GM19324 (cell line): ENCODE measurements at regions not wholly inside any gene's neighbourhood (a gene's known extent, or its start where the extent isn't known, plus 50 kb on each side); places are given as distances from the start of the nearest gene placed in this dataset.

ENCODE experiments used
- ATAC-seq: cut with Tn5 transposase; IDR thresholded peaks from one replicate; pipeline ENCODE4 v1.9.1; 2021; ENCODE audit warnings: mild to moderate bottlenecking, moderate library complexity; ENCODE audit not compliant: unreplicated experiment, low FRiP score

DNA sequence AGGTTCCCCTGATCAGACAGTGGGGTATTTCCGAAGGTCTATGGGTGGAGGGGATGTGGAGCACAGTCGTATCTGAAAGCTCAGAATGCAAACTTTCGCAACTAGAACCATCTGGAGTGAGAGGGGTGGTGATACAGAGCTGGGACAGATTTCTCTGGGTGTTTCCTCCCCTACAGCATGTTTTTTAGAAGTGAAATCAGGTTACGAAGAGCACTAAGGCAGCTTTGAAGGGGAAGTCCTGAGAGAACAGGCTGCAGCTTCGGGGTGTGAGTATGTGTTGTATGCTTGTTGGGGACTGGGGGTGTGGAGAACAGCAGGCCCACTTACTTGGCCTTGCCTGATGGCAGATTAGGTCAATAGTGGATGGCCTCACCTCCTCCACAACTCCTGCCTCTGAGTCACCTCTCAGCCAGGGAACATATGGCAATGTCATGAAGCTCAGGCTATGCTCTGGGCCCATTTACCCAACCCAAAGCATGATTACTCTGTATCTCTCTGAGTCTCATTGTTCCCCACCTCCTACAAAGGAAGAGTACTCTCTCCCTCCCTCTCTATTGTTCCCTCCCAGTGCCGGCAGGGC is 107.2 kb upstream of the RASGRP1 start:
- ATAC-seq = peak; percentile 54

DNA sequence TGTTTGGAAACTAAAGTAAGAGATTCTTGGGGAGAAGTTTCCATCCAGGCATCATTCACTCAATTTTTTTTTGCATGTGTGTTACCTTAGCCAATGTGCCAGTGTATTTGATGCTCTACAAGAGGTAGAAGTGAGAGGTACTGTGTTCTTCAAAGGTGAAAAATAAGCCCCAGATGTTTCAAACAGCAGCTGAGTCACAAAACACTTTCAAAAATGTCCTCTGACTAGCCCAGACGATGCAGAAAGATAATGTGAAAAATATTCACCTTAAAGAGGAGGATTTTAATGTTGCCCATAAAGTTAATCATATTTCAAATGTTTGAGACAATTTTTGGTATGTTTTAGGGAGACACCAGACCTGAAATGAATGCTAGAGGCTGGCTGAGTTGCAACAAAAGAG is 107.7 kb upstream of the RASGRP1 start:
- ATAC-seq = no peak

DNA sequence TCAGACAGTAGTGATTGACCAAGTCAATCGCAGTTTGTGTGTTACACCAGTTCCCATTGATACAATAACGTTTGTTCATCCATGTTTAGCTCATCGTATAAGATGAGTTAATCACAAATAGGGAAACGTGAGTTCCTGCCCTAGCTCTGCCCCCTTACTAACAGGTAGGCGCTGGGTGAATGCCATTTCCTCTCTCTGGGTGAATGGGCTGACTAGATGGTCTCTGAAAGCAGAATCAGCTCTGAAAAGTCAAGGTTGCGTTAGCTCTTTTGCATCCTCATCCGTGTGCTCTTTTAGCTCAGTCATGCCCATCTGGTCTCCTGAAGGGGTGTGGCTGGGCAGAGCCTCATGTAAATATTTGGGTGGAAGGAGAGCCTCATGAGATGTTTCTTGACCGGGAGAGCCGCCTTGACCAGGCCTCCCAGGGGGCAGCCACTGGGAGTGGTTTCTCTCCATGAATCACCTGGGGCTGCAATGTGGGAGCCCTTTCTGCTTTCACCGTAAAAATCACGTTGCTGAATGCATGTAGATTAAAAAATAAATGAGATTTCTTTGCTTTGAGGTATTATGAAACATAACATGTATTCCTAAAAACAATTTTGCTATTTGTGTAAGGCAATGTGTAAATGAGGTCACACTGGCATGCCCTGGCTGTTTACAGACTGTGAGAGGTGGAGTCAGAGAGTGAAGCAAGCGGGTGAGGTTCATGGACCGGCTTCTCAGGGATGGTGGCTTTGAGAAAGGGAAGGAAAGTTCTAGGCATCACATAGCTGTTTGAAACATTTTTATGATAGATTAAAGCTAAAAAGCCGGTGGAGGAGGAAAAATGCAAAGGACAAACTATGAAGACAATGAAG is 108.4 kb upstream of the RASGRP1 start:
- peak; percentile 65 for ATAC-seq

DNA sequence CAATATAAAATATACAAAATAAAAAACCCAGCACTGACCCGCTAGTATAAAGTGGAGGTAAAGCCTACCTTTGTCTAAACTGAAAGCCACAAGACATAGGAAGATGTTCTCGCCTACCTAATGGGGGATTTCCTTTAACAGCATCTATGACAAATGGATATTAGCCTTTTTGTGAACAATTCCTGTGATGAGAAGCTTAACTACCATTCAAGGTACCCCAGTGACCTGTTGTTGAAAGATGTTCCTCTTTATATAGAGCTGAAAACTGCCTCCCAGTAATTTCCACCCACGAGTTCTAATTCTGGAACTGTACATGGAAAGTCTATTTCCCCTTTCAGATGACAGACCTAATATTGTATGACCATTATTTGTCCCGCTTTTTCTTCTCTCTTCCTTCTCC is 109.8 kb upstream of the RASGRP1 start:
- no peak for ATAC-seq

DNA sequence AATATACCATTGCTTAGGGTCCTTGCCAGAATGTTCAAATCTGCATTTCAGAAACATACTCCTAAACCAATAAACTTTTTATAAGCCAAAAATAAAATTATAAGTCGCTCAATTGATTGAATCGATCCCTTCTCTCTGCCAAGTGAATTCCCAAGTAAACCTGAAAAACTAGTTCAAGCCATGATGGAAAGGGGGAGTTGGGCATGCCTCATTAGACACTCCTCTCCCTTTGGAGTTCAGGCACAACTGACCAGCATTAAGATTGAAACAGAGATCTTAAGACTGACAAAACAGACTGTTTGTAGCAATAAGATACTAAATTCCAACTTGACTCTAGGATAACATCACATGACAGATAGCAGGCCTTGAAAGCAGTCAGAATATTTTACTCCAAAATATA is 113.7 kb upstream of the RASGRP1 start:
- no peak for ATAC-seq

DNA sequence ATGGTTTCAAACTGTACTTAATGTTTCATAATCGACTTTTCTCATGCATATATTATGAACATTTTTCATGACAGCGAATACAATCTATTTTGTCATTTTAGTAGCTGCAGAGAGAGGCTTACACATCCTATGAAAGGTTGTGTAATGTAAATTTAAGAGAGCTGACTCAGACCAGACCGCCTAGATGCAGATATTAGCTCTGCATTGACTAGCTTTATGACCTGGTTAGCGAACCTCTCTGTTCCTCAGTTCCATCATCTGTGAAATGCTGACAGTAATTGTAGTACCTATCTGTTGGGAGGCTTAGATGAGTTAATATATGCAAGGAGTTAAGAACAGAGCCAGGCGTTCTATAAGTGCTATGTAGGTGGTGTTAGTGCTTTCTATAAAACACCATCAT is 116.2 kb upstream of the RASGRP1 start:
- ATAC-seq = no peak

DNA sequence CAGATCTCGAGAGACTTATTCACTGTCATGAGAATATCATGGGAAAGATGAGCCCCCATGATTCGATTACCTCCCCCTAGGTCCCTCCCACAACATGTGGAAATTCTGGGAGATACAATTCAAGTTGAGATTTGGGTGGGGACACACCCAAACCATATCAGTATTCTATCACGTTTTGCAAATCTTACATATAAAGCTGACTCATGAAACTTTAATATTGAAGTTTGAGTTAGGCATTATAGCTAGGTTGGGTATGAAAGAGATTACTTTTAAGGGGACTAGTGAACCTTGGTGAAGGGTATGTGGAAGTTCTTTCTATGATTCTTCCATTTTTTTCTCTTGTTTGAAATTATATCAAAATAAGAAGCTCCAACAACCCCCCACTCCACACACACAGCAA is 117.7 kb upstream of the RASGRP1 start:
- ATAC-seq = no peak

DNA sequence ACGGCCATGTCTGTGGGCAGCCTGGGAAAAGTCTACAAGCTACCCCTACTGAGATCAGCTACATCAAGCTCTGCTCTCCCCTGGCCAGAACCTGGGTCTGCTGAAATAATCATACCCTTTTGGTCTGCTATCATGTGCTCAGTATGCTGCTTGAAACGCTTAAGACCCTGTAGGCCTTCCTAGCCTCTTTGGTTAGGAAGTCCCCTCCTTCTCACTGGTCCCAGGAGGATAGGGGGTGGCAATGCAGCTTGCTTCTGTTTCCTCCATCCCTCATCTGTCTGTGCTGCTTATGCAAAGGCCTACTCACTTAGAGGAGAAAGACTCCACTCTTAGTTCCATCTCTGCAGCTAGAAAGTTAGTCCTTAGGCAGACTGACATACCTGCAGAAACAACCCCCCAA is 118.2 kb upstream of the RASGRP1 start:
- ATAC-seq = no peak

DNA sequence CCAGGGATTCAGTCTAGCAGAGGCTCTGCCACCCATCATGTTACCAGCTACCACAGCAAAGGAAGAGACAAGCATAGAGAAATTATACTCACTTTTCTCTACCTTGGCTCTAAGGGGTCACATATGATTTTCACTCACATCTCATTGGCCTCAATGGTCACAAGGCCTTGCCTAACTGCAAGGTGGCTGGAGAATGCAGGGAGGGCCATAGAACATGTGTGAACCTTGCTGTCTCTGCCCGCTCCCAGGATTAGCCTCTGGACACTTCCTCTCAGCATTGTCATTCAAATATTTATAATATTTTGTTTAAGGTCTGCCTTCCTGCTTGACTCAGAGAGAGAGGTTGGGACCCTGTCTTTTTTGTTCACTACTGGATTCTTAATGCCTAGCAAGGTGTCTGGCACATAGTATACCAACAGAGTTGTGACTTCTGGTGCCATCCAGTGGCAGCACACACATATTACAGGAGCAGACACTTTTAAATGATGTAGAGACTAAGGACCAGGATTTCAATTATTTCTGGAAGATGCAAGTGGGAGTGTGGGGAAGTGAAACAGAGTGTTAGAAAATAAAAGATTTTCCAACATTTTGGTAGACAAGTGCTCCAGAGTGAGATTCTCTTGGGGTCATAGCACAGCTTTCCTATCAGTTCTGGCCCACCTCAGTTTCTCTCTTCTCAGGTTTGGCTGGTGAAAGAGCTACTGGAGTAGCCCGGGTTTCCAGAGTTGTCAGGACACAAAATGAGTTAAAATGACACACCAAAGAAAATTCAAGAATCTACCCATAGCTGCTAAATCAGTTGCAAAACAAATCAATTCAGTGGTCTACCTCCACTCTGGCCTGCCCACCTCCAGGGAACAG is 119.0 kb upstream of the RASGRP1 start:
- peak; percentile 69 for ATAC-seq

DNA sequence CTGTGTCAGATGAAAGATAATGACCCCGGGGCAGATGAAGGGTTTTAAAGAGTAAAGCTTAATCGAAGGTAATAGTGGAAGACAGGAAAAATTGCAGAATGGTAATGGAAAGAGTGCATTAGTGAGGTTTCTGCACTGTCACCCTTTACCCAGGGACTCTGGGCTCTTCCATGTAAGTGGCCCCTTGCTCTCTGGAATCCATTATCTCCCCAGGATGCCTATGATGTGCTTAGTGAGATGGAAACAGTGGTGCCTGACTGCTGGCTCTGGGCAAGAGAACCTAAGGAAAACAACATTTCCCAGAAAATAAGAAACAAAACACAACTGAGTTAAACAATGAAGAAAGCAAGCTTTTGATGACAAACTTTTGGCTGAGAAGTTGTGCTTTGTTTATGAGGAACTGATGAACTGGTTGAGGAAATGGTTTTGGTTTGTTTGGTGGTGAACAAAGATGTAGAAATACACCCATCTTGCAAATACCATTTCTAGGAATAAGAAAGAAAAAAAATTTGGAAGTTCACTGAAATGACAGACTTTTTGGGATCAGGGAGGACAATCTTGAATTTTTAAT is 119.9 kb upstream of the RASGRP1 start:
- ATAC-seq = no peak

DNA sequence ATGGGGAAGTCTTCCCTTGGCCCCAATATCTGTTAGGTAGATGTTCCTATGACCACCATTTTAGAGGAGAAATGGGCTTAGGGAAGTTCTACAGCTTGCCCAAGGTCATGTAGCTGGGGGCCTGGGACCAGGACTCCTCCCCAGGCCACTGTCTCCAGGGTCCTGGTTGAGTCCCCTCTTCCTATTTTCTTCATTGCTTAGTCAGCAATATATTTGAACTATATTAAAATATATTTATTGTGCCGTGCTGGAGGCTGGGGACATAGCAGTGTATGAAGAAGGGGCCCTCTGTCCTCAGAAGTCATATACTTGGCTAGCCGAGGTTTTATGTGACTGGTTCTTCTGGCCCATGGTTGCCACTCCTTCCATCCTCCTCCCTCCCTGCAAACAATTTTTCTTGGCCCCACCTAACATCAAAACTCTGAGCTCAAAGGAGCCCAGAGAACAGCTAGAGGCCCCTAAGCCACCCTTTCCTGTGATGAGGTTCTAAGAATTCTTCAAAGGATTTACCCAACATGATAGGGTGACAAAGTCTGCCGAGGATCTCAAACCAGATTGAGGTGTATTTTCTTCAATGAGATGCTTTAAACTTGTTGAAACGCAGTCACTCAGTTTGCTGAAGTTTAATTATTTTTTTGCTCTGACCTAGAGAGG is 121.2 kb upstream of the RASGRP1 start:
- no peak for ATAC-seq

DNA sequence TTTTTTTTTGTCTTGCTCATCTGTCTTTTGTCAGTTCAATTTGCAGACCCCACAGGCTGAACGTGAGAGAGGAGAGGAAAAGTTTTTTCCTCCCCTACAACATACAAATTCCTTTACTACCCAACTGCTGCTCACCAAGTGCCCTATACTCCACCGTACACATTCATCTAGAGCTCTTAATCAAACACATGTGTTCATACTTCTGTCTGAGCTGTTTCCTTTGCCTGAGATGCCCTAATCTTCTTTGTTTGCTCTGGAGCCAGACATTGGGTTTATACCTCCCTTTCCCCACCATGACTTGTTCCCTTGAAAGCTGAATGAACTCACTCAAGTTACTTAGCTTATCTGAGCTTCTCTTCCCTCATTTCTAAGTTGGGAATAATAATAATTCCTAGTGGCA is 122.7 kb upstream of the RASGRP1 start:
- no peak for ATAC-seq

DNA sequence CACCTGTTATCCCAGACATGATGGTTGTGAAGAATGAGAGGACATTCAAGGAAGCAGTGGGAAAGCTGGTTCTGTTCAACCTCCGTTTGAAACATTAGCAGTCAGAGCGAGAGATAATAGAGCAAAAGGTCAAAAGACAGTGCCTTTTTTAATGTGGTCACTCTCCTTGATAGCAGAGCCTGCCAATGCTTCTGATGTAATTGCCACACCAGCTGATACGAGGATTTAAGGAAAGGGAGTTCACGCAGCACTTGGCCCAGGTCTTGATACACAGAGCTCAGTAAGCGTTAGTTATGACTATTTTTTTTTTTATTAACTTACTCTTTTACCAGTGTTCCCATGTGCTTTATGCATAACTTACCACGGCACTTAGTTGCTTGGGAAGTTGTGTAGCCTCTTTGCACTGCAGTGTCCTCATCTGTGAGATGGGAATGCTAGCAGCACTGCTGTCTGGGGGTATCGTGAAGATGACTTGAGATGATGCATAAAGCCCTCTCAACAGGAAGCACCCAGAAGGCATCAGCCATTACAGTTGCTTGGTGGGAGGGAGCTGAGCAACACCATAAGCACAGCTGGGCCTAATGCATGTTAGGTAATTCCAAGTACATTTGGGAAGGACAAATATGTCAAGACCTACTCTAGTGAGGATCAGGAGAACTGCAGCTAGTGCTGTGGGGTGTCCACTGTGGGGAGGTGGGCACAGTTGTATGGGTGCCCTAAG is 123.3 kb upstream of the RASGRP1 start:
- ATAC-seq = no peak

DNA sequence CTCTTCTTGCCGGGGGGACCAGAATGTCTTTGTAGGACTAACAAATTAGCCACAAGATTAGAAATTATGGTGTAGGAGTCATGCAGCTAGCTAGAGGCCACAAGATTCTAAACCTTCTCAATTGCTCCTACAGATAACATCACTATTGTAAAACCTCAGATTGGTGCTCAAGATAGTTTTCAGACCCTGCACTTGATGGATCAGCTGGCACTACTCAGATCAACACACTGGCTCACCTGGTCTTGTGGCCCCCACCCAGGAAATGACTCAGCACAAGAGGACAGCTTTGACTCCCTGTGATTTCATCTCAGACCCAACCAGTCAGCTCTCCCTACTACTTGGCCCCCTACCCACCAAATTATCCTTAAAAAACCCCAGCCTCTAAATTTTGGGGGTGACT is 124.1 kb upstream of the RASGRP1 start:
- no peak for ATAC-seq

DNA sequence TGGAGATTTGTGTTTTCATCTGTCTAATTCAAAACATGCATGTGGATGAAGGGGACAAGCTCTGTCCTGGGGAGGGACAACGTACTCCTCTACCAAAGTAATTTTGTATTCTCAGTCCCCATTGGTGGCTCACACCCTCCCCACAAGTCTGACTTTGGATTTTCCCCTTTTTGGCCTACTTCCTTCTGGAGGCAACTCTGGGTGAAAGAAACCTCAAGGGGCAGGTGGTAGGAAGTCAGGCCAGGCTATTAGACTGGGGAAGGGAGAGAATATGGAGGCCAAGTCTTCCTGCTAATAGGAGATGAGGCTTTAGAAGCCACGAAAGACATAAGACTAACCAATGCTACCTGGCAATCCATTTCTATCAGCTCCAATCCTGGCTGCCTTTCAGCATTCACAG is 124.9 kb upstream of the RASGRP1 start:
- no peak for ATAC-seq

DNA sequence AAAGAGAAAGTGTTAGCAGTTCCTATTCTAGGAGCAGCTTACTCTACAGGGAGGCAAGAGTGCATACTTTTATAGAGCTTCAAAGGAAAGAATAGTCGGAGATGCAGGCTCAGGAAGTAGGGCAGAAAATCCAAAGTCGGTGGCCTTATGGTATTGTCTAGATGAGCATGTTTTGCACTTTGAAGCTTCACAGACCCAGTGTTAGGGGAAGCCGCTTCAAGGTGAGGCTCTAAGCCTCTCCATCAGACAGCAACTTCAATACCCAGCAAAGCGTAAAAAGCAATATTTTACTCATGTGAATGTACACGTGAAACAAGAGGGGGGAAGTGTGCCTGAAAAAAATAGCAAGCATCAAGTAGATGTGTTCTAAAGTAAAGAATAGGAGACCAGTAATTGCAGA is 125.6 kb upstream of the RASGRP1 start:
- no peak for ATAC-seq

DNA sequence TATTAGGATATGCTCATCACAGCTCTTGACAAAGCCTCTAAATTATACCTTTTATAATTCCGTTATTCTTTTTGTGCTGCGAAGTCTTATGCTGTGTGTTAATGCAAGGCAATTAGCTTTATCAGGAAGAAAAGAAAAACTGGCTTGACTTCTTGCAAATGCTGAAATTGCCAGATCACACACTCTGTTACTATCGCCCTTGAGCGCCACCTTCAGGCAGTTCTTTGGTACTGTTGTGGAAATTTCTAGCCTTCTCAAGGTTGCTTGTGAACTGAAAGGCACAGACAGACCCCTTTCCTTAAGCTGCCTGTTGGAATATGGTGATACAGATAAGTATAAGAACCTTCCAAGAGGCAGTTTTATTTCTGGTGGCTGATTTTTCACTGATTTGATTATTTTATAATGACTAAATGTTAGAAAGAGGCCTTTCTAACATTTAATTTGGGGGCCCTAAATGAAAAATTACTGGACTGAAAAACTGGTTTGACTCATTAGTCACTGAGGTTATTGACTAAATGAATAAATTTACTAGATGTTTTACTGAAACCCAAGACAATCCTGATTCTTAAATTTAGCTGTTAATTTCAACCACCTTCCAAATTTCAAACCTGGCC is 126.2 kb upstream of the RASGRP1 start:
- ATAC-seq = no peak

DNA sequence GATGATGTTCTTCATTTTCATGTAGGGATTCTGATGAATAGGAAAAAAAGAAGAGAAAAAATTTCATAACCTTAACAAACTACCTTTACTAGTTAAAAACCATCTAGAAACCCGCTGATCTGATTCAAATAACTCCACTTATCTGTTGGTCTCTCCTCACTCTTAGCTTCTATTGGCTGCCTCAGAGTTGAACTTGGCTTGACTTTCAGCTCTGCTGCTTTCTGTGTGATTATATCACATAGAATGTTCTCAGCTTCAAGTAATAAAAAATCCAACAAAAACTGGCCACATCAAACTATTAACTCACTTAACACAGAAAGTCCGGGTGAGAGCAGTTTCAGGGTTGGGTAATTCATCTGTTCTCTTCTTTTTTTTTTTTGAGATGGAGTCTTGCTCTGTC is 126.8 kb upstream of the RASGRP1 start:
- ATAC-seq = no peak

DNA sequence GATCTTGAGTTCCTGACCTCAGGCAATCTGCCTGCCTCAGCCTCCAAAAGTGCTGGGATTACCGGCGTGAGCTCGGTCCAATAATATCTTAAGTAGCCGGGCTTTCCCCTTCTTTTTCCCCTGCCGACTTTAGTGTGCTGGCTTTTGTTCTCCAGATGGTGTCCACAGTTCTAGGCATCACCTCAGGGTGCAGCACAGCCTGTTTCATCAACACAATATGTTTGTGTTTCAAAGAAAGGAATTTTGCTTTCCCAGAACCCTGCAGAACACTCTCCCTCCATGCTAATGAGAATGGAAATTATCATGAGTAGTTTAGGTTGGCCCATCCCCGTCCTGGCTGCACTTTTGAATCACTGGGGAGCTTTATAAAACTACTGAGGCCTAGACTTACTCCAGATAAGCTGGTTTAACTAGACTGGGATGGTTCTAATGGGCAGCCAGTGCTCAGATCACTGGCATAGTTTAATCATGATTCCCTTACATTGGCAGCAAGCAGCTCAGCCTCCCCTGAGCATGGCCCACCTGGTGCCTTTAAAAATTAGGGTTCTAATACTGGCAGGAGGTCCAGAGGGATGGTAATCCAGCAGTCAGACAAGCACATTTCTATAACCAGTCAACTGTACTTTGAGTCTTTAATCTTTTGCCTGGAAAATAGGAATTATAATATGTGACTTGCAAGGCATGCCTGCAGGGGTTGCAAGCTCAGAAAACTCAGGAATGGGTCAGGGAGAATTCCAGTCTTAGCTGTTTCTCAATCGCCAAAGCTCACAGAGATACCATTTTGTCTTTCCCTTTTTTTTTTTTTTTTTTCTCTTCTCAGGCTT is 127.6 kb upstream of the RASGRP1 start:
- no peak for ATAC-seq
